GM19025 (cell line): ENCODE measurements at regions not wholly inside any gene's neighbourhood (a gene's known extent, or its start where the extent isn't known, plus 50 kb on each side); places are given as distances from the start of the nearest gene placed in this dataset.

Experiments
- ATAC-seq: cut with Tn5 transposase; IDR thresholded peaks from one replicate; pipeline ENCODE4 v1.9.1; 2021; ENCODE audit warnings: mild to moderate bottlenecking, low read depth, moderate library complexity; ENCODE audit not compliant: unreplicated experiment

- no peak for ATAC-seq
These were observed 77.7 kb upstream of the GPR149 start for GRCh38 chr3:154507727-154508126.

GRCh38 chr3:154496978-154497377, 67.0 kb upstream of the GPR149 start:
- no peak for ATAC-seq

GRCh38 chr3:154496540-154496939, 66.5 kb upstream of the GPR149 start:
- no peak for ATAC-seq

- no peak for ATAC-seq
These were observed 57.0 kb upstream of the GPR149 start for GRCh38 chr3:154486949-154487348.

- ATAC-seq, result no peak
These were observed 52.5 kb upstream of the GPR149 start for GRCh38 chr3:154482507-154482906.

GRCh38 chr3:154480033-154480432, 50.0 kb upstream of the GPR149 start:
- no peak for ATAC-seq
